ENCODE measurements at regions not wholly inside any gene's neighbourhood (a gene's known extent, or its start where the extent isn't known, plus 50 kb on each side); places are given as distances from the start of the nearest gene placed in this dataset.

DNA sequence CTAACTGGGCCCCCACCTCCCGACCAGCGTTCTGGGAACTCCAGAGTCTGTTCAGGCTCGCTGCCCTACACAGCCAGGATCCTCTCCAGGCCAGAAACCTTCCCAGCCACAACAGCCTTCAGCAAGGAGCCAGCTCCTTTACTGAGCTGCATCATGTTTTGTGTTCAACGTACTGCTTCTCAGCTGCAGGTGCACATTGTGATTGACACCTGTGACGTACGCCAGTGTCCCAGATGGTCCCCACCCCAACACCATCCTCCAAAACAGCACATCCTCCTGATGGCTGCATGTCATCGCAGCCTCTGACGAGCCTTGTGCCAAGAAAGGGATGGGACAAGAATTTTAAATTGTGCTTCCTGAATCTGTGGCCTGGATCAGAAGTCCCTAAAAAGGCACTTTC, 117.5 kb downstream of the SPATA19 start:
- DNase-seq (no peak), ATAC-seq (no peak)
- in situ Hi-C loops (cut with MboI; ENCODE audit: low sequenced_read_pairs in 4 of 4) (no loop called here), intact Hi-C loops (cut with DNase I; ENCODE audit: low total_unique reads) (no loop called here)
- H3K27ac ChIP-seq, result no peak overlapping the region
- no peaks in the 10 kb centered on the region for H3K9me3 ChIP-seq
- no peaks in the 10 kb centered on the region for H3K4me1 ChIP-seq
- H3K36me3 ChIP-seq, result no peaks in the 10 kb centered on the region
- H3K4me3 ChIP-seq, result no peak overlapping the region
- H3K27me3 ChIP-seq, result no peaks in the 10 kb centered on the region
- no peak for TF ChIP-seq POLR2A (IDR thresholded peaks at IDR 0.05)
- TF ChIP-seq CTCF (IDR thresholded peaks at IDR 0.05 in 4 of 5, conservative IDR thresholded peaks at IDR 0.05 in 1 of 5), result no peak

GRCh38 chr11:133726542-133726941, 118.8 kb downstream of the SPATA19 start:
- Histone ChIP-seq H3K9me3 (no peaks in the 10 kb centered on the region), H3K4me1 (no peaks in the 10 kb centered on the region), H3K27me3 (no peaks in the 10 kb centered on the region), H3K36me3 (no peaks in the 10 kb centered on the region), H3K4me3 (no peak overlapping the region), H3K27ac (no peak overlapping the region)
- ATAC-seq (no peak), DNase-seq (no peak)
- TF ChIP-seq CTCF (IDR thresholded peaks at IDR 0.05 in 4 of 5, conservative IDR thresholded peaks at IDR 0.05 in 1 of 5) (no peak), POLR2A (IDR thresholded peaks at IDR 0.05) (no peak)
- in situ Hi-C loops (cut with MboI; ENCODE audit: low sequenced_read_pairs in 4 of 4) (no loop called here), intact Hi-C loops (cut with DNase I; ENCODE audit: low total_unique reads) (no loop called here)

GRCh38 chr11:133724116-133724515, 121.2 kb downstream of the SPATA19 start:
- Histone ChIP-seq H3K27ac (no peak overlapping the region), H3K4me1 (no peaks in the 10 kb centered on the region), H3K36me3 (no peaks in the 10 kb centered on the region), H3K27me3 (no peaks in the 10 kb centered on the region), H3K4me3 (no peak overlapping the region), H3K9me3 (no peaks in the 10 kb centered on the region)
- intact Hi-C loops (cut with DNase I; ENCODE audit: low total_unique reads) (no loop called here), in situ Hi-C loops (cut with MboI; ENCODE audit: low sequenced_read_pairs in 4 of 4) (no loop called here)
- TF ChIP-seq POLR2A (IDR thresholded peaks at IDR 0.05) (no peak), CTCF (IDR thresholded peaks at IDR 0.05 in 4 of 5, conservative IDR thresholded peaks at IDR 0.05 in 1 of 5) (no peak)
- DNase-seq (no peak), ATAC-seq (no peak)

GRCh38 chr11:133723056-133723455, 122.3 kb downstream of the SPATA19 start:
- intact Hi-C loops (cut with DNase I; ENCODE audit: low total_unique reads) (no loop called here), in situ Hi-C loops (cut with MboI; ENCODE audit: low sequenced_read_pairs in 4 of 4) (no loop called here)
- H3K27me3 ChIP-seq, result no peaks in the 10 kb centered on the region
- H3K4me3 ChIP-seq, result no peak overlapping the region
- H3K4me1 ChIP-seq, result no peaks in the 10 kb centered on the region
- no peak for ATAC-seq
- no peaks in the 10 kb centered on the region for H3K36me3 ChIP-seq
- TF ChIP-seq CTCF (IDR thresholded peaks at IDR 0.05 in 4 of 5, conservative IDR thresholded peaks at IDR 0.05 in 1 of 5), result no peak
- TF ChIP-seq POLR2A (IDR thresholded peaks at IDR 0.05), result no peak
- DNase-seq, result no peak
- no peaks in the 10 kb centered on the region for H3K9me3 ChIP-seq
- H3K27ac ChIP-seq, result no peak overlapping the region

DNA sequence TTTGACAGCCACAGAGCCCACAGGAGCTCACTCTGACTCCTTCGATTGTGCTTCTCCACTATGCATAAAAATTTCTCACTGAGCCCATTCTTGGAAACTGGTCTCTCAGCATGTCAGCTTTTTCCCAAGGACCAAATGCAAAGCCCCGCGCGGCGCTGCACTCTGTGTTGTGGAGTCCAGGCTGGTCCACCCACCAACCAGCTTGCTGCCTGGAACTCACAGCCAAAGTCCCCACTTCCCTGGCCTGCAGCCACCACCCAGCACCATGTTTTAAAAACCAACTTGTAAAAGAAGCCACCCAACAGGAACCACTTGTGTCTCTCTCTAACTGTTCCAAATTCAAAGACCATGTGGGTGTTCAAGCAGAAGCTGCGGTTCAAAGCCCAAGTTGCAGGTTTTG, 124.4 kb downstream of the SPATA19 start:
- H3K27me3 ChIP-seq, result no peaks in the 10 kb centered on the region
- in situ Hi-C loops (cut with MboI; ENCODE audit: low sequenced_read_pairs in 4 of 4) (no loop called here), intact Hi-C loops (cut with DNase I; ENCODE audit: low total_unique reads) (no loop called here)
- ATAC-seq (no peak), DNase-seq (no peak)
- H3K36me3 ChIP-seq, result no peaks in the 10 kb centered on the region
- no peak for TF ChIP-seq POLR2A (IDR thresholded peaks at IDR 0.05)
- TF ChIP-seq CTCF (IDR thresholded peaks at IDR 0.05 in 4 of 5, conservative IDR thresholded peaks at IDR 0.05 in 1 of 5), result no peak
- H3K27ac ChIP-seq, result no peak overlapping the region
- H3K9me3 ChIP-seq, result no peaks in the 10 kb centered on the region
- H3K4me1 ChIP-seq, result no peaks in the 10 kb centered on the region
- no peak overlapping the region for H3K4me3 ChIP-seq

Measured in gastrocnemius medialis (tissue), 4 donors.